ENCODE measurements at regions not wholly inside any gene's neighbourhood (a gene's known extent, or its start where the extent isn't known, plus 50 kb on each side); places are given as distances from the start of the nearest gene placed in this dataset.

- no peak for TF ChIP-seq CTCF (IDR thresholded peaks at IDR 0.05)
- no peak for TF ChIP-seq POLR2A (IDR thresholded peaks at IDR 0.05)
- no peak for TF ChIP-seq EP300 (IDR thresholded peaks at IDR 0.05)
Measured at GRCh38 chr13:40466272-40466671, 200.2 kb downstream of the FOXO1 start.
